ENCODE measurements at regions not wholly inside any gene's neighbourhood (a gene's known extent, or its start where the extent isn't known, plus 50 kb on each side); places are given as distances from the start of the nearest gene placed in this dataset.

GRCh38 chr11:110772863-110773262 is 60.6 kb upstream of the ARHGAP20 start:
- TF ChIP-seq CREB1 (IDR thresholded peaks at IDR 0.05; ENCODE audit: low read depth) (no peak), NFIC (IDR thresholded peaks at IDR 0.05) (no peak), EP300 (IDR thresholded peaks at IDR 0.05; ENCODE audit: borderline replicate concordance) (no peak), RAD21 (IDR thresholded peaks at IDR 0.05; ENCODE audit: low read depth) (no peak), TCF12 (IDR thresholded peaks at IDR 0.05; ENCODE audit: low read depth) (no peak), REST (IDR thresholded peaks at IDR 0.05; ENCODE audit: low read depth) (no peak), TEAD4 (IDR thresholded peaks at IDR 0.05) (no peak), TAF1 (IDR thresholded peaks at IDR 0.05; ENCODE audit: low read depth) (no peak), FOXM1 (IDR thresholded peaks at IDR 0.05; ENCODE audit: borderline replicate concordance, low read depth) (no peak), ZBTB7A (IDR thresholded peaks at IDR 0.05; ENCODE audit: low read depth) (no peak)
- TF ChIP-seq, protein P1, sequence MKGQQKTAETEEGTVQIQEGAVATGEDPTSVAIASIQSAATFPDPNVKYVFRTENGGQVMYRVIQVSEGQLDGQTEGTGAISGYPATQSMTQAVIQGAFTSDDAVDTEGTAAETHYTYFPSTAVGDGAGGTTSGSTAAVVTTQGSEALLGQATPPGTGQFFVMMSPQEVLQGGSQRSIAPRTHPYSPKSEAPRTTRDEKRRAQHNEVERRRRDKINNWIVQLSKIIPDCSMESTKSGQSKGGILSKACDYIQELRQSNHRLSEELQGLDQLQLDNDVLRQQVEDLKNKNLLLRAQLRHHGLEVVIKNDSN (IDR thresholded peaks at IDR 0.05): no peak
- TF ChIP-seq, protein P2, sequence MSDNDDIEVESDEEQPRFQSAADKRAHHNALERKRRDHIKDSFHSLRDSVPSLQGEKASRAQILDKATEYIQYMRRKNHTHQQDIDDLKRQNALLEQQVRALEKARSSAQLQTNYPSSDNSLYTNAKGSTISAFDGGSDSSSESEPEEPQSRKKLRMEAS (IDR thresholded peaks at IDR 0.05): no peak

GRCh38 chr11:110766316-110766715 is 54.1 kb upstream of the ARHGAP20 start:
- TF ChIP-seq CREB1 (IDR thresholded peaks at IDR 0.05; ENCODE audit: low read depth) (no peak), TEAD4 (IDR thresholded peaks at IDR 0.05) (no peak), RAD21 (IDR thresholded peaks at IDR 0.05; ENCODE audit: low read depth) (no peak), NFIC (IDR thresholded peaks at IDR 0.05) (no peak), YY1 (IDR thresholded peaks at IDR 0.05; ENCODE audit: low read depth) (no peak), EP300 (IDR thresholded peaks at IDR 0.05; ENCODE audit: borderline replicate concordance) (no peak), EGR1 (IDR thresholded peaks at IDR 0.05) (no peak), FOXM1 (IDR thresholded peaks at IDR 0.05; ENCODE audit: borderline replicate concordance, low read depth) (no peak), TAF1 (IDR thresholded peaks at IDR 0.05; ENCODE audit: low read depth) (no peak), CEBPB (IDR thresholded peaks at IDR 0.05) (no peak)
- TF ChIP-seq, protein P2 (IDR thresholded peaks at IDR 0.05): no peak

- TF ChIP-seq EGR1 (IDR thresholded peaks at IDR 0.05) (no peak), TCF12 (IDR thresholded peaks at IDR 0.05; ENCODE audit: low read depth) (no peak), YY1 (IDR thresholded peaks at IDR 0.05; ENCODE audit: low read depth) (no peak), RAD21 (IDR thresholded peaks at IDR 0.05; ENCODE audit: low read depth) (no peak), EP300 (IDR thresholded peaks at IDR 0.05; ENCODE audit: borderline replicate concordance) (no peak), TAF1 (IDR thresholded peaks at IDR 0.05; ENCODE audit: low read depth) (no peak), FOXM1 (IDR thresholded peaks at IDR 0.05; ENCODE audit: borderline replicate concordance, low read depth) (no peak), TEAD4 (IDR thresholded peaks at IDR 0.05) (no peak), REST (IDR thresholded peaks at IDR 0.05; ENCODE audit: low read depth) (no peak), CREB1 (IDR thresholded peaks at IDR 0.05; ENCODE audit: low read depth) (no peak), CEBPB (IDR thresholded peaks at IDR 0.05) (no peak), NFIC (IDR thresholded peaks at IDR 0.05) (no peak), ZBTB7A (IDR thresholded peaks at IDR 0.05; ENCODE audit: low read depth) (no peak)
- TF ChIP-seq, protein P2 (IDR thresholded peaks at IDR 0.05): no peak
- TF ChIP-seq, protein P1 (IDR thresholded peaks at IDR 0.05): no peak
Measured at GRCh38 chr11:110764485-110764884, 52.2 kb upstream of the ARHGAP20 start.

GRCh38 chr11:110763249-110764011 is 51.2 kb upstream of the ARHGAP20 start:
- TF ChIP-seq NFIC (IDR thresholded peaks at IDR 0.05): no peak
- no peak for TF ChIP-seq YY1 (IDR thresholded peaks at IDR 0.05; ENCODE audit: low read depth)
- TF ChIP-seq CEBPB (IDR thresholded peaks at IDR 0.05): no peak
- TF ChIP-seq TCF12 (IDR thresholded peaks at IDR 0.05; ENCODE audit: low read depth): no peak
- no peak for TF ChIP-seq RAD21 (IDR thresholded peaks at IDR 0.05; ENCODE audit: low read depth)
- no peak for TF ChIP-seq FOXM1 (IDR thresholded peaks at IDR 0.05; ENCODE audit: borderline replicate concordance, low read depth)
- TF ChIP-seq ZBTB7A (IDR thresholded peaks at IDR 0.05; ENCODE audit: low read depth): no peak
- TF ChIP-seq TEAD4 (IDR thresholded peaks at IDR 0.05): no peak
- TF ChIP-seq TAF1 (IDR thresholded peaks at IDR 0.05; ENCODE audit: low read depth): no peak
- TF ChIP-seq EGR1 (IDR thresholded peaks at IDR 0.05): no peak
- no peak for TF ChIP-seq EP300 (IDR thresholded peaks at IDR 0.05; ENCODE audit: borderline replicate concordance)
- TF ChIP-seq, protein P1 (IDR thresholded peaks at IDR 0.05): no peak
- TF ChIP-seq CREB1 (IDR thresholded peaks at IDR 0.05; ENCODE audit: low read depth): no peak

All from Ishikawa (cell line).